Endothelial cell (in vitro differentiated cells): ENCODE measurements at regions not wholly inside any gene's neighbourhood (a gene's known extent, or its start where the extent isn't known, plus 50 kb on each side); places are given as distances from the start of the nearest gene placed in this dataset.

Experiments
- DNase-seq: peaks from one replicate; pipeline ENCODE4 v3.0.0; 2021; ENCODE audit warnings: low spot score
- H3K27ac Mint-ChIP-seq: one replicate; pipeline ENCODE4 v1.8.0; 2021; ENCODE audit warnings: mixed read lengths, inconsistent platforms; ENCODE audit not compliant: unreplicated experiment
- H3K27me3 Mint-ChIP-seq: one replicate; pipeline ENCODE4 v1.8.0; 2021; ENCODE audit warnings: mild to moderate bottlenecking, moderate library complexity, mixed read lengths, inconsistent platforms; ENCODE audit not compliant: unreplicated experiment
- H3K36me3 Mint-ChIP-seq: one replicate; pipeline ENCODE4 v1.8.0; 2021; ENCODE audit warnings: mild to moderate bottlenecking, low read depth, mixed read lengths, inconsistent platforms; ENCODE audit not compliant: unreplicated experiment
- H3K4me1 Mint-ChIP-seq: one replicate; pipeline ENCODE4 v1.8.0; 2021; ENCODE audit warnings: mild to moderate bottlenecking, mixed read lengths, inconsistent platforms; ENCODE audit not compliant: unreplicated experiment
- H3K4me3 Mint-ChIP-seq: one replicate; pipeline ENCODE4 v1.8.0; 2021; ENCODE audit warnings: mild to moderate bottlenecking, mixed read lengths, inconsistent platforms; ENCODE audit not compliant: unreplicated experiment
- H3K9me3 Mint-ChIP-seq: one replicate; pipeline ENCODE4 v1.8.0; 2021; ENCODE audit warnings: mixed read lengths, inconsistent platforms; ENCODE audit not compliant: unreplicated experiment
- TF ChIP-seq, protein P1 (sequence below): fragments of 200-600 bp; sonication (generic); IDR thresholded peaks from one replicate; pipeline ENCODE4 v1.5.0; 2021; ENCODE audit warnings: antibody characterized with exemption; ENCODE audit not compliant: unreplicated experiment

GRCh38 chr2:83901317-83901716 lies 557.8 kb downstream of the SUCLG1 start:
- Mint-ChIP-seq H3K27me3 (peaks cover 1% of the 10 kb centered on the region), H3K4me1 (no peaks in the 10 kb centered on the region), H3K4me3 (no peak overlapping the region), H3K27ac (no peak overlapping the region), H3K9me3 (no peaks in the 10 kb centered on the region), H3K36me3 (no peaks in the 10 kb centered on the region)
- TF ChIP-seq, protein P1, sequence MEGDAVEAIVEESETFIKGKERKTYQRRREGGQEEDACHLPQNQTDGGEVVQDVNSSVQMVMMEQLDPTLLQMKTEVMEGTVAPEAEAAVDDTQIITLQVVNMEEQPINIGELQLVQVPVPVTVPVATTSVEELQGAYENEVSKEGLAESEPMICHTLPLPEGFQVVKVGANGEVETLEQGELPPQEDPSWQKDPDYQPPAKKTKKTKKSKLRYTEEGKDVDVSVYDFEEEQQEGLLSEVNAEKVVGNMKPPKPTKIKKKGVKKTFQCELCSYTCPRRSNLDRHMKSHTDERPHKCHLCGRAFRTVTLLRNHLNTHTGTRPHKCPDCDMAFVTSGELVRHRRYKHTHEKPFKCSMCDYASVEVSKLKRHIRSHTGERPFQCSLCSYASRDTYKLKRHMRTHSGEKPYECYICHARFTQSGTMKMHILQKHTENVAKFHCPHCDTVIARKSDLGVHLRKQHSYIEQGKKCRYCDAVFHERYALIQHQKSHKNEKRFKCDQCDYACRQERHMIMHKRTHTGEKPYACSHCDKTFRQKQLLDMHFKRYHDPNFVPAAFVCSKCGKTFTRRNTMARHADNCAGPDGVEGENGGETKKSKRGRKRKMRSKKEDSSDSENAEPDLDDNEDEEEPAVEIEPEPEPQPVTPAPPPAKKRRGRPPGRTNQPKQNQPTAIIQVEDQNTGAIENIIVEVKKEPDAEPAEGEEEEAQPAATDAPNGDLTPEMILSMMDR, result no peak
- DNase-seq, result no peak

- TF ChIP-seq, protein P1, result no peak
- H3K27ac Mint-ChIP-seq, result no peak overlapping the region
- no peak for DNase-seq
- no peaks in the 10 kb centered on the region for H3K36me3 Mint-ChIP-seq
- H3K27me3 Mint-ChIP-seq, result peaks cover 1% of the 10 kb centered on the region
- H3K4me3 Mint-ChIP-seq, result no peak overlapping the region
- H3K9me3 Mint-ChIP-seq, result no peaks in the 10 kb centered on the region
- H3K4me1 Mint-ChIP-seq, result no peaks in the 10 kb centered on the region
These were observed 558.2 kb downstream of the SUCLG1 start for GRCh38 chr2:83900862-83901261.

- Mint-ChIP-seq H3K4me1 (no peaks in the 10 kb centered on the region), H3K27ac (no peak overlapping the region), H3K9me3 (no peaks in the 10 kb centered on the region), H3K27me3 (peaks cover 1% of the 10 kb centered on the region), H3K4me3 (no peak overlapping the region), H3K36me3 (no peaks in the 10 kb centered on the region)
- no peak for DNase-seq
- TF ChIP-seq, protein P1, result no peak
These were observed 559.8 kb downstream of the SUCLG1 start for GRCh38 chr2:83899271-83899670.

GRCh38 chr2:83894976-83895375 lies 564.1 kb downstream of the SUCLG1 start:
- no peak overlapping the region for H3K27ac Mint-ChIP-seq
- no peaks in the 10 kb centered on the region for H3K4me1 Mint-ChIP-seq
- H3K27me3 Mint-ChIP-seq, result no peaks in the 10 kb centered on the region
- H3K36me3 Mint-ChIP-seq, result no peaks in the 10 kb centered on the region
- no peaks in the 10 kb centered on the region for H3K9me3 Mint-ChIP-seq
- no peak overlapping the region for H3K4me3 Mint-ChIP-seq
- TF ChIP-seq, protein P1, result no peak
- no peak for DNase-seq

GRCh38 chr2:83887757-83888156 lies 571.3 kb downstream of the SUCLG1 start:
- no peaks in the 10 kb centered on the region for H3K27me3 Mint-ChIP-seq
- no peak for DNase-seq
- no peaks in the 10 kb centered on the region for H3K36me3 Mint-ChIP-seq
- TF ChIP-seq, protein P1, result no peak
- no peaks in the 10 kb centered on the region for H3K9me3 Mint-ChIP-seq
- no peak overlapping the region for H3K4me3 Mint-ChIP-seq
- H3K27ac Mint-ChIP-seq, result no peak overlapping the region
- no peaks in the 10 kb centered on the region for H3K4me1 Mint-ChIP-seq
